H1 (cell line): ENCODE measurements at regions not wholly inside any gene's neighbourhood (a gene's known extent, or its start where the extent isn't known, plus 50 kb on each side); places are given as distances from the start of the nearest gene placed in this dataset.

Source experiments
- CEBPB ChIP-seq: IDR thresholded peaks from 2 replicates; pipeline ENCODE4 v1.6.1; 2012; ENCODE audit warnings: low read depth, low read length
- EZH2 ChIP-seq: fragments of 200-600 bp; sonication (generic); IDR thresholded peaks from 2 replicates; pipeline ENCODE4 v1.7.1; 2012; ENCODE audit warnings: low read depth, mild to moderate bottlenecking, moderate library complexity, low read length, inconsistent platforms; ENCODE audit not compliant: severe bottlenecking
- HDAC2 ChIP-seq, 2 experiments: fragments of 300-600 bp in 1 of 2; sonication (generic) in 1 of 2; IDR thresholded peaks; 2 replicates each; pipeline ENCODE4 v1.6.1; 2011 to 2012; ENCODE audit warnings: low read depth in 2 of 2, low read length in 2 of 2, mild to moderate bottlenecking in 2 of 2, moderate library complexity in 2 of 2, borderline replicate concordance in 1 of 2, inconsistent platforms in 1 of 2
- JUN ChIP-seq: IDR thresholded peaks from 2 replicates; pipeline ENCODE4 v1.6.1; 2011; ENCODE audit warnings: low read depth, mild to moderate bottlenecking, improper control_type of control experiment, low read length
- JUND ChIP-seq: IDR thresholded peaks from 2 replicates; pipeline ENCODE4 v1.6.1; 2011; ENCODE audit warnings: mild to moderate bottlenecking, improper control_type of control experiment, low read length
- MAFK ChIP-seq: IDR thresholded peaks from 2 replicates; pipeline ENCODE4 v1.6.1; 2012; ENCODE audit warnings: low read depth, mild to moderate bottlenecking, improper control_type of control experiment, low read length
- NRF1 ChIP-seq: IDR thresholded peaks from 2 replicates; pipeline ENCODE4 v1.6.1; 2011; ENCODE audit warnings: mild to moderate bottlenecking, low read depth, low read length, improper control_type of control experiment
- RAD21 ChIP-seq, 2 experiments: IDR thresholded peaks in 1 of 2; conservative IDR thresholded peaks in 1 of 2; 2 replicates each; pipeline ENCODE4 v1.6.1; 2011; ENCODE audit warnings: low read depth in 2 of 2, low read length in 2 of 2, improper control_type of control experiment in 1 of 2, inconsistent platforms in 1 of 2, mild to moderate bottlenecking in 1 of 2, moderate library complexity in 1 of 2
- SUZ12 ChIP-seq: fragments of 200-600 bp; sonication (generic); IDR thresholded peaks from 2 replicates; pipeline ENCODE4 v1.6.1; 2012; ENCODE audit warnings: mild to moderate bottlenecking, inconsistent platforms, low read length, moderate library complexity, mixed read lengths
- TEAD4 ChIP-seq: IDR thresholded peaks from 2 replicates; pipeline ENCODE4 v1.6.1; 2012; ENCODE audit warnings: low read depth, low read length, inconsistent platforms, mixed read lengths
- ZNF274 ChIP-seq: IDR thresholded peaks from 2 replicates; pipeline ENCODE4 v1.7.0; 2012; ENCODE audit warnings: low read length, borderline replicate concordance; ENCODE audit errors: extremely low read depth
- TF ChIP-seq, protein P1 (sequence below), 3 experiments: IDR thresholded peaks; 1 replicate in 2 of 3; 2 replicates in 1 of 3; pipeline versions ENCODE4 v1.5.1 to v1.6.1; 2011; ENCODE audit warnings: low read length in 3 of 3, mild to moderate bottlenecking in 3 of 3, inconsistent platforms in 2 of 3, low read depth in 1 of 3, moderate library complexity in 1 of 3; ENCODE audit not compliant: insufficient read depth in 1 of 3; ENCODE audit errors: control extremely low read depth in 1 of 3
- TF ChIP-seq, protein P2 (sequence below): IDR thresholded peaks from 2 replicates; pipeline ENCODE4 v1.6.1; 2012; ENCODE audit warnings: low read length, inconsistent platforms

DNA sequence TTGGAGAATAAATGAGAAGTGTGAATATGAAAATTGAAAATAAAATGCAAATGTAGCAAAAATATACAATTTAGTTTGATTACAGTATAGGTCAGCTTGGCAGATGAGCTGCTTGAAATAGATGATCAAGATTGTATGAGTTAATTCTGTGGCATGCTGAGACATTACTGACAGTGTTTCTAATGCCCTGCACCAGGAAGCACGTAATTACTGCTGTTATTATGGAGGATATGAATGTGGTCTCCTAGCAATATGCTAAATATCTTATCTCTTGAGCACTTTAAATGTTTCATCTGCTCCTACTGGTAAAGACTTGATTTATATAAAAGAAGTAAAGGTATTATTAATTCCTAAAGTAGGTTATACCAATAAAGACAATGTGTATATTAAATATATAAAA is 1015.5 kb downstream of the PLOD2 start:
- TF ChIP-seq CEBPB (no peak), ZNF274 (no peak), TEAD4 (no peak), NRF1 (no peak), HDAC2 (IDR thresholded peaks at IDR 0.05; ENCODE audit: borderline replicate concordance in 1 of 2, low read depth in 2 of 2, low read length in 2 of 2) (no peak), JUND (no peak), EZH2 (no peak), JUN (no peak), SUZ12 (no peak), RAD21 (IDR thresholded peaks at IDR 0.05 in 1 of 2, conservative IDR thresholded peaks at IDR 0.05 in 1 of 2; ENCODE audit: low read depth in 2 of 2, low read length in 2 of 2) (no peak), MAFK (no peak)
- TF ChIP-seq, protein P1, sequence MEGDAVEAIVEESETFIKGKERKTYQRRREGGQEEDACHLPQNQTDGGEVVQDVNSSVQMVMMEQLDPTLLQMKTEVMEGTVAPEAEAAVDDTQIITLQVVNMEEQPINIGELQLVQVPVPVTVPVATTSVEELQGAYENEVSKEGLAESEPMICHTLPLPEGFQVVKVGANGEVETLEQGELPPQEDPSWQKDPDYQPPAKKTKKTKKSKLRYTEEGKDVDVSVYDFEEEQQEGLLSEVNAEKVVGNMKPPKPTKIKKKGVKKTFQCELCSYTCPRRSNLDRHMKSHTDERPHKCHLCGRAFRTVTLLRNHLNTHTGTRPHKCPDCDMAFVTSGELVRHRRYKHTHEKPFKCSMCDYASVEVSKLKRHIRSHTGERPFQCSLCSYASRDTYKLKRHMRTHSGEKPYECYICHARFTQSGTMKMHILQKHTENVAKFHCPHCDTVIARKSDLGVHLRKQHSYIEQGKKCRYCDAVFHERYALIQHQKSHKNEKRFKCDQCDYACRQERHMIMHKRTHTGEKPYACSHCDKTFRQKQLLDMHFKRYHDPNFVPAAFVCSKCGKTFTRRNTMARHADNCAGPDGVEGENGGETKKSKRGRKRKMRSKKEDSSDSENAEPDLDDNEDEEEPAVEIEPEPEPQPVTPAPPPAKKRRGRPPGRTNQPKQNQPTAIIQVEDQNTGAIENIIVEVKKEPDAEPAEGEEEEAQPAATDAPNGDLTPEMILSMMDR (IDR thresholded peaks at IDR 0.05; ENCODE audit: control extremely low read depth in 1 of 3, insufficient read depth in 1 of 3, low read depth in 1 of 3, low read length in 3 of 3) = no peak
- TF ChIP-seq, protein P2, sequence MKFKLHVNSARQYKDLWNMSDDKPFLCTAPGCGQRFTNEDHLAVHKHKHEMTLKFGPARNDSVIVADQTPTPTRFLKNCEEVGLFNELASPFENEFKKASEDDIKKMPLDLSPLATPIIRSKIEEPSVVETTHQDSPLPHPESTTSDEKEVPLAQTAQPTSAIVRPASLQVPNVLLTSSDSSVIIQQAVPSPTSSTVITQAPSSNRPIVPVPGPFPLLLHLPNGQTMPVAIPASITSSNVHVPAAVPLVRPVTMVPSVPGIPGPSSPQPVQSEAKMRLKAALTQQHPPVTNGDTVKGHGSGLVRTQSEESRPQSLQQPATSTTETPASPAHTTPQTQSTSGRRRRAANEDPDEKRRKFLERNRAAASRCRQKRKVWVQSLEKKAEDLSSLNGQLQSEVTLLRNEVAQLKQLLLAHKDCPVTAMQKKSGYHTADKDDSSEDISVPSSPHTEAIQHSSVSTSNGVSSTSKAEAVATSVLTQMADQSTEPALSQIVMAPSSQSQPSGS = no peak
